ENCODE measurements at regions not wholly inside any gene's neighbourhood (a gene's known extent, or its start where the extent isn't known, plus 50 kb on each side); places are given as distances from the start of the nearest gene placed in this dataset.

DNA sequence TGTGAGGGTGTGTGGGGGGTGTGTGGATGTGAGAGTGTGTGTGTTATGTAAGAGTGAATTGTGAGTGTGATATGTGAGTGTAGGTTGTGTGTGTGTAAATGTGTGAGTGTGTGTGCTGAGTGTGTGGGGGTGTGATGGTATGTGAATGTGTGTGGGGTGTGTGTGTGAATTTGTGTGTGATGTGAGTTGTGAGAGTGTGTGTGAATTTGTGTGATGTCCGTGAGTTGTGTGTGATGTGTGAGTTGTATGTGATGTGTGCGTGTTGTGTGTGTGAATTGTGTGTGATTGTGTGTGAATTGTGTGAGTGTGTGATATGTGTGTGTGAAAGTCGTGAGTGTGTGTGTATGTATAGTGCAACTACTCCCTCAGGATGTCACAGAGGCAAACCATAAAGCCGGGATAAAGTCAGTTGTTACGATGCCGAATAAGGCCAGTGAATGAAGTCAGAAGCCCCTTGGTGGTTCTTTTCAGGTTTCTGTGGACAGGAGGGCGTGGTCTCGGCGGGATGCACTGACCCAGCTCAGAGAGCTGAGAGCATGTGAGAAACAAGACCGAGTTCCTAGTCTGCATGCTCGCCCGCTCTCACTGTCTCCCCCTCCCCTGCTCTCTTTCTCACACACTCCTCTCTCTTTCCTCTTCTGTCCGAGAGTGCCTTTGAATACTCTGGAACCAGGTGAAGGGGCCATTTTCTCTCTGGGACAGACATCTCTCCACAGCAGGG lies 71.8 kb upstream of the MAX start:
- TF ChIP-seq, protein P1, sequence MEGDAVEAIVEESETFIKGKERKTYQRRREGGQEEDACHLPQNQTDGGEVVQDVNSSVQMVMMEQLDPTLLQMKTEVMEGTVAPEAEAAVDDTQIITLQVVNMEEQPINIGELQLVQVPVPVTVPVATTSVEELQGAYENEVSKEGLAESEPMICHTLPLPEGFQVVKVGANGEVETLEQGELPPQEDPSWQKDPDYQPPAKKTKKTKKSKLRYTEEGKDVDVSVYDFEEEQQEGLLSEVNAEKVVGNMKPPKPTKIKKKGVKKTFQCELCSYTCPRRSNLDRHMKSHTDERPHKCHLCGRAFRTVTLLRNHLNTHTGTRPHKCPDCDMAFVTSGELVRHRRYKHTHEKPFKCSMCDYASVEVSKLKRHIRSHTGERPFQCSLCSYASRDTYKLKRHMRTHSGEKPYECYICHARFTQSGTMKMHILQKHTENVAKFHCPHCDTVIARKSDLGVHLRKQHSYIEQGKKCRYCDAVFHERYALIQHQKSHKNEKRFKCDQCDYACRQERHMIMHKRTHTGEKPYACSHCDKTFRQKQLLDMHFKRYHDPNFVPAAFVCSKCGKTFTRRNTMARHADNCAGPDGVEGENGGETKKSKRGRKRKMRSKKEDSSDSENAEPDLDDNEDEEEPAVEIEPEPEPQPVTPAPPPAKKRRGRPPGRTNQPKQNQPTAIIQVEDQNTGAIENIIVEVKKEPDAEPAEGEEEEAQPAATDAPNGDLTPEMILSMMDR (IDR thresholded peaks at IDR 0.05): no peak
- no peak for TF ChIP-seq POLR2A (IDR thresholded peaks at IDR 0.05)
